Mesendoderm (in vitro differentiated cells): ENCODE measurements at regions not wholly inside any gene's neighbourhood (a gene's known extent, or its start where the extent isn't known, plus 50 kb on each side); places are given as distances from the start of the nearest gene placed in this dataset.
"Not testable (repeated sequence)": the region's sequence is repeated elsewhere in the genome, so short reads cannot be mapped to it uniquely, and the experiment has no call there.

Source experiments
- DNase-seq: peaks from one replicate; pipeline ENCODE4 v3.0.0; 2013
- H2AK5ac ChIP-seq: 2 replicates; pipeline ENCODE4 v1.6.1; 2013; ENCODE audit warnings: low read length, inconsistent platforms
- H2BK120ac ChIP-seq: 2 replicates; pipeline ENCODE4 v1.6.1; 2013; ENCODE audit warnings: low read depth, mild to moderate bottlenecking, low read length, moderate library complexity, mixed read lengths
- H2BK15ac ChIP-seq: replicated peaks from 2 replicates; pipeline ENCODE4 v1.6.1; 2013; ENCODE audit warnings: low read depth, mild to moderate bottlenecking, moderate library complexity
- H2BK5ac ChIP-seq: 2 replicates; pipeline ENCODE4 v1.6.1; 2013; ENCODE audit warnings: low read length, inconsistent platforms
- H3K18ac ChIP-seq: 2 replicates; pipeline ENCODE4 v1.6.1; 2013; ENCODE audit warnings: mild to moderate bottlenecking, low read length, mixed read lengths
- H3K23ac ChIP-seq: one replicate; pipeline ENCODE4 v1.6.1; 2013; ENCODE audit warnings: low read length
- H3K27ac ChIP-seq: 2 replicates; pipeline ENCODE4 v1.5.1; 2013; ENCODE audit warnings: low read depth, mild to moderate bottlenecking, inconsistent platforms, low read length, moderate library complexity
- H3K27me3 ChIP-seq: 2 replicates; pipeline ENCODE4 v1.6.1; 2013; ENCODE audit warnings: low read length, control low read depth, mild to moderate bottlenecking, inconsistent platforms; ENCODE audit not compliant: insufficient read depth, poor library complexity
- H3K36me3 ChIP-seq: 2 replicates; pipeline ENCODE4 v1.6.1; 2013; ENCODE audit warnings: low read length, inconsistent platforms; ENCODE audit not compliant: control insufficient read depth, insufficient read depth
- H3K4ac ChIP-seq: one replicate; pipeline ENCODE4 v1.6.1; 2013; ENCODE audit warnings: low read depth, mild to moderate bottlenecking, low read length, moderate library complexity
- H3K4me1 ChIP-seq: 2 replicates; pipeline ENCODE4 v1.6.1; 2013; ENCODE audit warnings: low read depth, low read length, inconsistent platforms; ENCODE audit not compliant: control insufficient read depth
- H3K4me2 ChIP-seq: 2 replicates; pipeline ENCODE4 v1.6.1; 2013; ENCODE audit warnings: low read length
- H3K4me3 ChIP-seq: 2 replicates; pipeline ENCODE4 v1.5.1; 2013; ENCODE audit warnings: mild to moderate bottlenecking, low read length
- H3K56ac ChIP-seq: one replicate; pipeline ENCODE4 v1.6.1; 2013; ENCODE audit warnings: low read length
- H3K79me1 ChIP-seq: 2 replicates; pipeline ENCODE4 v1.6.1; 2013; ENCODE audit warnings: low read length, inconsistent platforms
- H3K79me2 ChIP-seq: 2 replicates; pipeline ENCODE4 v1.6.1; 2013; ENCODE audit warnings: mild to moderate bottlenecking, low read length; ENCODE audit not compliant: control insufficient read depth, insufficient read depth
- H3K9ac ChIP-seq: 2 replicates; pipeline ENCODE4 v1.6.1; 2013; ENCODE audit warnings: low read length, inconsistent platforms
- H4K5ac ChIP-seq: one replicate; pipeline ENCODE4 v1.6.1; 2013; ENCODE audit warnings: low read length
- H4K8ac ChIP-seq: one replicate; pipeline ENCODE4 v1.6.1; 2013; ENCODE audit warnings: low read depth, mild to moderate bottlenecking, control low read depth, low read length, moderate library complexity
- WGBS: extraction: QIAGEN DNeasy Blood & Tissue Kit; methylation state at CpG from one replicate; pipeline ENCODE4 v1.1.7; 2013; ENCODE audit warnings: low lambda C conversion rate, missing lambda C conversion rate; ENCODE audit not compliant: insufficient coverage; ENCODE audit errors: extremely low coverage; 5-methylcytosine and 5-hydroxymethylcytosine counted together

GRCh38 chr17:20867938-20868661 lies 174.7 kb downstream of the USP22 start:
- not testable (repeated sequence) for H2BK15ac ChIP-seq, H4K5ac ChIP-seq, H3K27ac ChIP-seq, H3K4ac ChIP-seq, H3K4me1 ChIP-seq, H2AK5ac ChIP-seq, H2BK5ac ChIP-seq, H3K79me1 ChIP-seq, H3K27me3 ChIP-seq, H3K23ac ChIP-seq, H3K18ac ChIP-seq, H3K4me2 ChIP-seq, H4K8ac ChIP-seq, H2BK120ac ChIP-seq, H3K36me3 ChIP-seq
- peak; percentile 86 for DNase-seq
- H3K4me3 ChIP-seq, result peak overlapping the region; percentile 80
- H3K79me2 ChIP-seq, result peaks cover 13% of the 10 kb centered on the region
- no CpG with 5 or more reads among the region's 25 CpGs for WGBS
- peak overlapping the region; percentile 82 for H3K56ac ChIP-seq
- peak overlapping the region; percentile 77 for H3K9ac ChIP-seq

- H3K36me3 ChIP-seq, H4K8ac ChIP-seq, H3K79me1 ChIP-seq, H3K4me1 ChIP-seq, H3K4ac ChIP-seq, DNase-seq, H2BK5ac ChIP-seq, H4K5ac ChIP-seq, H3K27ac ChIP-seq, H3K23ac ChIP-seq, H2AK5ac ChIP-seq, H2BK120ac ChIP-seq, H3K18ac ChIP-seq, H3K4me2 ChIP-seq, H2BK15ac ChIP-seq, H3K27me3 ChIP-seq: not testable (repeated sequence)
- H3K79me2 ChIP-seq, result peaks cover 16% of the 10 kb centered on the region
- H3K56ac ChIP-seq, result peak overlapping the region; percentile 82
- peak overlapping the region; percentile 77 for H3K9ac ChIP-seq
- 100% methylated on average over 3 of the region's 8 CpGs for WGBS
- peak overlapping the region; percentile 80 for H3K4me3 ChIP-seq
Measured at GRCh38 chr17:20868662-20869007, 174.2 kb downstream of the USP22 start.

DNA sequence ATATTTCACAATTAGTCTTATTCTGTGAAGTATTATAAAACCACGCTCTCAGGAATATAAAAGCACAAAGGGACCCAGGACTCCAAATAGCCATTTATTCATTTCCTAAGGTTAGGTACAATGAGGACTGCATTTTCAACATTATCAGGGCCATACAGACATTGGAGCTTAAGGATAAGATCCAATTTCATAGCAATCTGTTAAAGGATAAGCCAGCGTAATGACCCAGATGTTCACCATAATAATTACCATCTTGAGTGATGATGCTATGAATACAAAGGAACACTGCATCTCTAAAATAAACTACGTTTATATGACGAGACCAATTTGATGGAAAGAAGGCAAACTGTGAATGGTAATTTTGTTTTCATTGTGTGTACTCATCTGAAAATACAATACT lies 169.6 kb downstream of the USP22 start:
- not testable (repeated sequence) for H2BK5ac ChIP-seq, H3K23ac ChIP-seq, H3K18ac ChIP-seq, H3K9ac ChIP-seq, H3K36me3 ChIP-seq, H3K56ac ChIP-seq, H3K4me2 ChIP-seq, H3K79me1 ChIP-seq, H4K5ac ChIP-seq, H3K4me1 ChIP-seq, H2BK120ac ChIP-seq, H4K8ac ChIP-seq, DNase-seq, H2BK15ac ChIP-seq, H3K27ac ChIP-seq, H2AK5ac ChIP-seq, H3K27me3 ChIP-seq, H3K4me3 ChIP-seq, H3K4ac ChIP-seq
- no CpG with 5 or more reads among the region's 4 CpGs for WGBS
- H3K79me2 ChIP-seq, result peaks cover 23% of the 10 kb centered on the region

DNA sequence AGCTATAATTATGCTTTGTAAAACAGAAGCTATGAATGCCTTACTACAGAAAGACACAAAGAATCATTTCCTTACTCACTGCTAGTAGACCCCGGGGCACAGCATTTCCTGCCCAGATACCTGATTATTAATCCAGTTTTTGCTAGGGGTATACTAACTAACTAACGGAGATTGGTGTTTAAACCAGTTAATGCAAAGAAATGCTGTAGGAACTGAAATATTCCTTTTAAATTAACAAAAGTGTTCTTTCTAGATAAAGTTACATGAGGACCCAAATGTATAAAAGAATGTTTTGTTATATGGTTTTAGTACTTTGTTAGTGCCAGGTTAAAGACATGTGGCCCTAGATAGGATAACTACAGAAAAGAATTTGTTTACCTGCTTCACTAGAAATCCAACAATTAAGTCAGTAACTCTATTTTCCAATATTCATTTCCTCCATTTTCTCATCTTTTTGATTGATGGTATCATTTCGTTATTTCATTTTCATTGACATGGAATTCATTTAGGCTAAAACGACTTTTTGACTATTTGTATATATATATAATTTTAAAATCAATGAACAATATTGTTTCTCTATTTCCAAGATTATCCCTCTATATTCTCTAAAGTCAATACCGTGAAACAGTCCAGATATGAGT lies 169.0 kb downstream of the USP22 start:
- not testable (repeated sequence) for H2BK120ac ChIP-seq, DNase-seq, H2BK15ac ChIP-seq, H3K56ac ChIP-seq, H3K4ac ChIP-seq, H2BK5ac ChIP-seq, H4K5ac ChIP-seq, H3K79me1 ChIP-seq, H3K18ac ChIP-seq, H3K36me3 ChIP-seq, H4K8ac ChIP-seq, H3K27me3 ChIP-seq, H3K9ac ChIP-seq, H3K23ac ChIP-seq, H3K4me3 ChIP-seq, H2AK5ac ChIP-seq, H3K4me2 ChIP-seq, H3K4me1 ChIP-seq, H3K27ac ChIP-seq
- WGBS, result no CpG with 5 or more reads among the region's 5 CpGs
- peaks cover 24% of the 10 kb centered on the region for H3K79me2 ChIP-seq

GRCh38 chr17:20877384-20877783 lies 165.4 kb downstream of the USP22 start:
- WGBS, result no CpG with 5 or more reads among the region's 1 CpG
- not testable (repeated sequence) for H4K8ac ChIP-seq, H2AK5ac ChIP-seq, H3K36me3 ChIP-seq, H2BK120ac ChIP-seq, H2BK5ac ChIP-seq, H3K79me1 ChIP-seq, H3K18ac ChIP-seq, H3K4me3 ChIP-seq, H3K9ac ChIP-seq, DNase-seq, H3K27me3 ChIP-seq, H3K4me2 ChIP-seq, H3K4ac ChIP-seq, H3K56ac ChIP-seq, H2BK15ac ChIP-seq, H3K23ac ChIP-seq, H3K4me1 ChIP-seq, H3K27ac ChIP-seq, H4K5ac ChIP-seq
- H3K79me2 ChIP-seq, result peaks cover 18% of the 10 kb centered on the region

- no peak overlapping the region for H3K56ac ChIP-seq
- no peak overlapping the region for H3K4me3 ChIP-seq
Measured at GRCh38 chr17:20890338-20890737, 152.5 kb downstream of the USP22 start.

More at GRCh38 chr17:20890338-20890737, 152.5 kb downstream of the USP22 start:
- Histone ChIP-seq H3K79me2 (peaks cover 7% of the 10 kb centered on the region), H3K9ac (no peak overlapping the region), H3K18ac (no peak overlapping the region), H3K4ac (no peak overlapping the region), H3K23ac (no peak overlapping the region), H3K27me3 (no peaks in the 10 kb centered on the region), H2BK120ac (no peak overlapping the region), H2BK5ac (no peak overlapping the region), H4K8ac (no peak overlapping the region), H3K4me1 (no peaks in the 10 kb centered on the region), H3K79me1 (peaks cover 5% of the 10 kb centered on the region), H2AK5ac (no peak overlapping the region), H3K36me3 (no peaks in the 10 kb centered on the region), H4K5ac (no peak overlapping the region), H3K27ac (no peak overlapping the region), H3K4me2 (no peak overlapping the region), H2BK15ac (no peak overlapping the region)
- WGBS, result no CpG with 5 or more reads among the region's 2 CpGs
- DNase-seq, result no peak
